NCI-H2029 (cell line): ENCODE measurements at regions not wholly inside any gene's neighbourhood (a gene's known extent, or its start where the extent isn't known, plus 50 kb on each side); places are given as distances from the start of the nearest gene placed in this dataset.
"Not testable (repeated sequence)": the region's sequence is repeated elsewhere in the genome, so short reads cannot be mapped to it uniquely, and the experiment has no call there.

ENCODE experiments used
- DNase-seq: peaks from one replicate; lab custom pipeline; 2025; lab: John Stamatoyannopoulos, UW

DNA sequence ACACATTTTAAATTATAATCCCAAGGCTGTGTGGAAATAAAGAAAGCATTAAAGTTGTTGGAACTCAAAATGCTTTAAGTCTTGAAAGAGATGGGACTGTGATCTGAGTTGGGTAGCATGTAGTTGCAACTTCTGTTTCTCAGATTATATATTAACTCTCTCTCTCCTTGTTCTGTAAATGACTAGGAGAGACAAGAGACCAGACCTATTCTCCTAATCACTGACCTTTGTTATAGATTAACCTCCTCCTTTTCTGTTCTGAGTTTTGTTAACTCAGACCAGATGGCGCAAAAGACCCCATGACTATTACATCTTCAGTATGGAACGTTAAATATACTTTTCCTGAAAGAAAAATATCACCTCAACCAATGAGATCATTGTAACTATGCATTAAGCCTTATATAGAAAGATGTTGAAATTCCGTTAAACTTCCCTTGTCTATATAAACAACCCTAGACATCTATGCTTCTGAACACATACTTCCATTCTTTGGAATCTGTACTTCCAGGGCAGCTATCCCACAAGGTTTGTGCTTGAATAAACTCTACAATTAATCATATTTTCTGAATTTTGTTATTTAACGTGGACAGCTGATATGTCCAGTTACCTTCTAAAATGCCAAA lies 143.5 kb upstream of the TRIM24 start:
- no peak for DNase-seq

DNA sequence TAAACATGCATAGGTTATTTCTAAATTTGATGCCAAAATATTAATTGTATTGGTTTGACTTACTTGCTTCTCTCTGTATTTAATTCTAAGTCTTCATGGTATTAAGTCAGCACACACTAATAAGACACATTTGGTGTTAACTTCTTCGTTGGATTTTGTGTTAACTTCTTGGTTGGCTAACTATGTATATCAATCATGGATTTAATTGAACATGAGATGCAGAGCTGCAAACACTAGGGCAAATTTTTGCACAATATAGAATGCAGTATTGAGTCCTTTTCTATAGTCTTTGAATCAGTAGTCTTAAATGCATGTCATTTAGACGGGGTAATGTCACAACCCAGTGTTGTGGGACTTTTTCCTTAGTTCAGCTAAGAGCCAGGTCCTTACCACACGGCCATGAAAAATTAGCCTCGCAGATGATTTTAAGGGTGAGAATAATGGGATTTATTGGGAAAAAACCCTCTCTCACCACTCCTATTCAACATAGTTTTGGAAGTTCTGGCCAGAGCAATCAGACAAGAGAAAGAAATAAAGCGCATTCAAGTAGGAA lies 142.9 kb upstream of the TRIM24 start:
- no peak for DNase-seq

DNA sequence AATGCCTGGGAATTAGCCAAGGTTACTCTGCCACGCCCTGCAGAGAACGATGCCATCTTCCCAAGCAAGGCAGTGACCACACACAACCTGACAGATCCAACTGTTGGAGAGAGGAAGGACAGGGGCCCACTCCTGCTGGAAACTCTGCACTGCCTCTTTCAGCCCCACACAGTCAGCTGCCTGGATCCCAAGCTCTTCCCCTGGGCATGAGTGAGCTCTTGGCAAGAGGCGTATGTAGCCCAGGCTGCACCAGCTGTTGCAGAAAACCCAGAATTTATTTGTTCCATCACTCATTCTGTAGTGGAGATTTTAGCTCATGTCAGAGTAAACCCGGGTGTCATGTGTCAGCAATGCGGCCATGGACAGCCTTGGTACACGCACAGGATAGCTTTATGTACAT lies 135.1 kb upstream of the TRIM24 start:
- DNase-seq, result peak; percentile 25

DNA sequence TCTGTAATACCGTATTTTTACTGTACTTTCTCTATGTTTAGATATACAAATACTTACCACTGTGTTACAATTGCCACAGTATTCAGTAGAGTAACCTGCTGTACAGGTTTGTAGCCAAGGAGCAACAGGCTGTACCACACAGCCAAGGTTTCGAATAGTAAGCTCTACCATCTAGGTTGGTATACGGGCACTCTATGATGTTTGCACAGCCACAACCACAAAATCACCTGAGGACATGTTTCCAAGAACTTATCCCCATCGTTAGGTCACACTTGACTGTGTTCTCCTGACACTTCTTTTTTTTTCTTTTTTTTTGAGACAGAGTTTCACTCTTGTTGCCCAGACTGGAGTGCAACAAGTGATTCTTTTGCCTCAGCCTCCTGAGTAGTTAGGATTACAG lies 134.6 kb upstream of the TRIM24 start:
- DNase-seq, result peak; percentile 46

DNA sequence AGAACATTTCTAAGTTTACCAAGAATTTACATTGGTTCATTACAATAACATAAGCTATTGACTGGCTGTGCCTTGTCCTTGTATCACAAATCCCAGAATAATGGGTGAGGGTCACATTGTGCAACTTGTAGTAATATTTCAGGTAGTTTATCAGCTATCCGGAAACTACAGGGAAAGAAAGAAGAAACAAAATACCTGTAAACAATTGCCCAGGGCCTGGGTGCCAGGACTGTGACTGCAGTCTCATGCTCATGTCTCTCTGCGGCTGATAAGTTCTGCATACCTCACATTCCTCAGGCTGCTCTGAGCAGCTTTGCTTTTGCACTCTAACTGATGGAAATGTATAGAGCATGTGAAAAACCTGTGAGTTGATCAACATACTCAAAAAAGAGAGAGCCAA lies 131.8 kb upstream of the TRIM24 start:
- no peak for DNase-seq

DNA sequence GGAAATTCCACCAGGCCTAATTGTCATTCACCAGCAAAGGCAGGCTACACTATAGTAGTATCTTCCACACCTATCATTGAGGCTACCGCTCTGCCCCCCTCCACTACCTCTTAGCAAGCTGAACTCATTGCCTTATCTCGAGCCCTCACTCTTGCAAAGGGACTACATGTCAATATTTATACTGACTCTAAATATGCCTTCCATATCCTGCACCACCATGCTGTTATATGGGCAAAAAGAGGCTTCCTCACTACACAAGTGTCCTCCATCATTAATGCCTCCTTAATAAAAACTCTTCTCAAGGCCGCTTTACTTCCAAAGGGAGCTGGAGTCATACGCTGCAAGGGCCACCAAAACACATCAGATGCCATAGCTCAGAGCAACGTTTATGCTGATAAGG lies 127.2 kb upstream of the TRIM24 start:
- DNase-seq, result not testable (repeated sequence)

DNA sequence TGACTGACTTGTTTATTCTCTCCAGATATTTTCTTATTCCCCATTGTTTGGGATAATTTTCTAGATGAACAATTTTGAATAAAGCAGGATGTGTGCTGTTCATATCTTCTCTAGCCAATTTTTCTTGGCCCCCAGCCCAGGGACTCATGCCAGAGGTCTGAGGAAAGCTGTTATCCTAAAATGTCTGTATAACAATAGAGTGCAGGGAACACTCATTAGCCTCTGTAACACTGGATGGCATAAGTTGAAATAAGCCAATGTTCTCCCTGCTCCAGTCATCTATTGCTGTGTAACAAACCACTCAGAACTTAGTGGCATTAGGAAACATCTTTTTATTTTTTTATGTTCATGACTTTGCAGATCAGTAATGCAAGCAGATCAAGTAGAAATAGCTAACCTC lies 121.7 kb upstream of the TRIM24 start:
- DNase-seq, result peak; percentile 82

DNA sequence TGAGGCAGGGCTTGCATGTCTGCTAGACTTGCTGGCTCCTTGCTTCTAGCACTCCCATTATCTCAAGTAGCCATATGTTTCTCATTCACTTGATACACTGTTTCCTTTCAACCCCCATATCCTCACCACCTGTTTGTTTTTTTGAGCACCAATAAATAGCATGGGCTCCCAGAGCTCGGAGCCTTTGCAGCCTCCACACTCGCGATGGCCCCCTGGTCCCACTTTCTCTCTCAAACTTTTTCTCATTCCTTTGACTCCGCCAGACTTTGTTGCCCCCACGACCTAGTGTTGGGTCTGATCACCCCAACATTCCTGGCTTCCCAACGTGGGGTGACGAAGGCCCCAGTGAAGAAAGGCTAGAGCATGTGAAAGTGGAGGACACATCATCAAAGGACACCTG lies 120.8 kb upstream of the TRIM24 start:
- DNase-seq, result not testable (repeated sequence)

DNA sequence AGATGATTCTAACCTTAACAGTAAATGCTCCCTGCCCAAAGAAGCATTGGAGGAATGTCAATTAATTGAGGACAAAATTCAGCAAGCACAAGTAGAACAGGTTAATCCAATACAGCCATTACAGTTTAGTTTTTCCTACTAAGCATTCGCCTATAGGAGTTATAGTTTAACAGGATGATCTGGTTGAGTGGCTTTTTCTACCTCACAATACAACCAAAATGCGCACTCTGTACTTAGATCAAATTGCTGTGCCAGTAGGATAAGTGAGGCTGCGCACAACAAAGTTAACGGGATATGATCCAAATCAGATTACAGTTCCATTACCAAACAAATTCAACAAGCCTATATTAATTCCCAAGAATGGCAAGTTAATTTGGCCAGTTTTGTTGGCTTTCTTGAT lies 117.1 kb upstream of the TRIM24 start:
- DNase-seq, result no peak

DNA sequence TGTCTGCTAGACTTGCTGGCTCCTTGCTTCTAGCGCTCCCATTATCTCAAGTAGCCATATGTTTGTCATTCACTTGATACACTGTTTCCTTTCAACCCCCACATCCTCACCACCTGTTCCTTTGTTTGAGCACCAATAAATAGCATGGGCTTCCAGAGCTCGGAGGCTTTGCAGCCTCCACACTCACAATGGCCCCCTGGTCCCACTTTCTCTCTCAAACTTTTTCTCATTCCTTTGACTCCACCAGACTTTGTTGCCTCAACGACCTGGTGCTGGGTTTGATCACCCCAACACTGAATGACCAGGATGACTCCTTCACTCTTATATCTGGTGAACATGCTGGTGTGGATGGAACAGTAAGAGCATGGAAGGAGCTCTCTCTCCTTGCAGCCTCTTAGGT lies 114.5 kb upstream of the TRIM24 start:
- no peak for DNase-seq

DNA sequence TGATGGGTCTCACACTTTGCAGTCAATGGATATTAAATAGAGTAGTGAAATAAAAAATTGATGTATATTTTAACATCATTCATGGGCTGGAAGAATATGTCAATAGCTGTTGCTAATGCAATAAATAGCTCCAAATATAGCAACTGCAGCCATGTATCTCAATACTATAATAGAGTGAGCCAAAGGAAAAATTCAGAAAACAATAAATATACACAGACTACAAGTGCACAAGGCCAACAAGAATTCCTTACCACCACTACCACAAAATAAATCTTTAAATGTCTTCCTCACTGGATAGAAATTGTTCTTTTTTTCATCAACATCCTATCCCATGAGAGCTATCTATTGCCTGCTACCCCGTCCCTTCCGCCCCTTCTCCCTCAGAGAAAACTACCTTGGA lies 113.1 kb upstream of the TRIM24 start:
- DNase-seq, result no peak

DNA sequence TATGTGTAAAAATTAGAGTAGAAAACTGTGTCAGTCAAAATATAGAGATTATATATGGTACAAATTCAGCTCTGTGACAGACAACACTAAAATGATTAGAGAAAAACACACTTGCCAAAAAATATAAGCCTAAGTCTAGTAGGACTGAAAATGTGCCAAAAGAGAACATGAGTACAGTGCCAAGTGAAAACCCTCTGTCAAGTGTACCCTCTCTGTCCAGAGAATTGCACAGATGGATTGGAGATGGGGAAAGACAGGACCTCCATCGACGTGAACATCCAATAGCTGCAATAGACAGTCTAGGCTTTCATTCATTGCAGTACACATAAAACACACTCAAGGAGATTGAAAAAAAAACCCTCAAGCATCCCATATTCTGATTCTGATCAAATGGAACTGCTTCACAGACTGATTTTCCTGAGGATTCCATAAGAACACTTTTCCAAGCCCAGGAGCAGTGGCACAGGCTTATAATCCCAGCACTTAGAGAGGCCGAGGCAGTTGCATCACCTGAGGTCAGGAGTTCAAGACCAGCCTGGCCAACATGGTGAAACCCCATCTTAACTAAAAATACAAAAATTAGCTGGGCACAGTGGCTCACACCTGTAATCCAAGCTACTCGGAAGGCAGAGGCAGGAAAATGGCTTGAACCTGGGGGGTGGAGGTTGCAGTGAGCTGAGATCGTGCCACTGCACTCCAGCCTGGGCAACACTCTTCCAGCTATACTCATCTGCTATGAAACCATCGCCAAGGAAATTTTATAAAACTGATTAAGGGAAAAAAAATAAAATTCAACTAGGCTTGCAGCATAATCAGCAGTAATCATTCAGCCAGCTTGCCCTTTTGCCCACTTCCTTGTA lies 110.0 kb upstream of the TRIM24 start:
- DNase-seq, result no peak

DNA sequence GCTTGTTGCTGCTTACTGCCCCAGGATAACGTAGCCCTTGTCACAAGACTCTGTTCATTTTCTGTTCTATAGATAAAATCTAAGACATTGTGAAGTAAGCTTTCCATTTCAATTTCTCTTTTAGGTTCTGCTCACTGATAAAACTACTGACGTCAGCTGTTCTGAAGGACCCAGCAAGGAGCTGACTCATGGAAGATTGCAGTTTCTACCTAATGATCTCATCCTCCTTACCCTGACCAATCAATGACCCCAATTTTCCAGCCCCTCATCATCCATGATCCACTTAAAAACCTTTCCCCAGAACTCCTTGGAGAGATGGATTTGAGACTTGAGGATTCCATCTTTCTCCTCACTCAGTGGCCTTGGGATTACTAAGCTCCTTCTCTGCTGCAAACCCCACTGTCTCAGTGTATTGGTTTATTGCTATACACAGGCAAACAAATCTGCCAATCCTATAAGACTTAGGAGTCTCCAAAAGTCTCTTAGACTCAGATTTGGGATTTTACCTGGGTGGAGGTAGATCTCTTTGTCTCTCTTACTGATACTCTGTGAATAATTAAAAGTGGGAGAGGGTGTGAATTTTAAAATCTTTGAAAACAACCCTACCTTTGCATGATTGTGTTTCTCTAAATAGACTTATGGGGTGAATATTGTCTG lies 109.2 kb upstream of the TRIM24 start:
- DNase-seq, result no peak

DNA sequence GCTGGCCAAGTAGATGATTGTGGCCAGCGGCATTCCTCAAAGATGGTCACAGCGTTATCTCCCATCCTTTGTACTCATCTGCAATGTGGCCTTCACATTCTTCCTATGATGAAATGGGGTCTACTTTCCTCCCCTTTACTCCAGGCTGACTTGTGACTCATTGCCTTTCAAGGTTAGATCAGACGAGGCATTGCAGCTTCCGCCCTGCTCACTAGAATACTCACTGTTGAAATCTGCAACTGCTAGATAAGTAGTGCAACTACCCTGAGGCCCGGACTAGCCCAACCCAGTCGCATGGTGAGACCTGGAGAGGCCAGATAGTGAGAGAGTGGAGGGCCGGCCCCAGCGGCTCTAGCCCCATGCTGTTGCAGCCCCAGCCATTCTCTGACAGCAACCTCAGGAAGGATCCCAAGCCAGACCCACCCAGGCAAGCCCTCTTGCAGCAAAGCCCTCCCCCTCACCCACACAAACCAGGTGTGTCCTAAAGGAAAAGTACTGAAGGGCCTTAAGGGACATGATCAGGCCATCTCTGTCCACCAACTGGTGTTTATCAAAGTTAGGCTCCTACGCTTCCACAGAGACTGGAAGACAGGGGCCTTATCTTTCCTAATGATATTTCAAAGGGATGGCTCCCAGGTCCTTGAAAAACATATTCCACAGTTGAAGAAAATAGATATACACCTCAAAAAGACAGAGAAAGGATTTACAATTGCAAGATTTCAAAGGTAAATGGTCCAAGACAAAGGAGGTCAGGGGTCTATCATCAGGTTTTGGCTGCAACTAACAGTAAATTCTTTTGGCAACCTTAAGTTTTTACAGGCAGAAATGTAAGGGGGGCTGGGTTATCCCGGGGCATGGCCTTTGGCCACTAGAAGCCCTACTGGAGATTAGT lies 107.2 kb upstream of the TRIM24 start:
- no peak for DNase-seq

DNA sequence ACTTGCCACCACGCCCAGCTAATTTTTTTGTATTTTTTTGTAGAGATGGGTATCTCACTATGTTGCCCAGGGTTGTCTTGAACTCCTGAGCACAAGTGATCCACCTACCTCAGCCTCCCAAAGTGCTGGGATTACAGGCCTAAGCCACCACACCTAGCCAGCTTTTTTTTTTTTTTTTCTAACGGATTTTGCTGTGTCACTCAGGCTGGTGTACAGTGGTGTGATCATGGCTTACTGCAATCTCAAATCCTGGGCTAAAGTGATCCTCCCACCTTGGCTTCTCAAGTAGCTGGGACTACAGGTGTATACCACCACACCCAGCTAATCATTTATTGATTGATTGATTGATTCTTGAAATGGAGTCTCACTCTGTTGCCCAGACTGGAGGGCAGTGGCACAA lies 106.0 kb upstream of the TRIM24 start:
- DNase-seq, result no peak

DNA sequence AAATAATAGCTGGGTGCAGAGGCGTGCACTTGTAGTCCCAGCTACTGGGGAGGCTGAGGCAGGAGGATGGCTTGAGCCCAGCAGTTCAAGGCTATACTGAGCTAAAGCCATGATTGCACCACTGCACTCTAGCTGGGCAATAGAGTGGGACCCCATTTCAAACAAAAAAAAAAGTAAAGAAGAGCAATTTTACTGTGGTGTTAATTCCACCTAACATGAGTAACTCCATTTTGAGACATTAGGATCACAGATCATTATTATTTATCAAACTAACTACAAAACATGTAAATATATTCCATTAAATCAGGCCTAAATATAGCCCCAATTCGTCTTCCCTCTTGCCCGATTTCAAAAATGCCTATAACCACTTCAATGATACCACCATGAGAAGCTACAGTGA lies 104.8 kb upstream of the TRIM24 start:
- DNase-seq, result no peak

DNA sequence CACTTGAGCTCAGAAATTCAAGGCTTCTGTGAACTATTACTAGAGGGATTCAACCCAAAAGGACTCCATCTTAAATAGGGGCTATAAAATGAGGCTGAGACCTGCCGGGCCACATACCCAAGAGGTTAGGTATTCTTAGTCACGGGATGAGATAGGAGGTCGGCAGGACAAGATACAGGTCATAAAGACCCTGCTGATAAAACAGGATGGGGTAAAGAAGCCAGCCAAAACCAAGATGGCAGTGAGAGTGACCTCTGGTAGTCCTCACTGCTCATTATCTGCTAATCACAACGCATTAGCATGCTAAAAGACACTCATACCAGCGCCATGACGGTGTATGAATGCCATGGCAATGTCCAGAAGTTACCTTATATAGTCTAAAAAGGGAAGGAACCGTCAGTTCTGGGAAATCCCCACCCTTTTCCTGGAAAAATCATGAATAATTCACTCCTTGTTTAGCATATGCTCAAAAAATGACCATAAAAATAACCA lies 101.2 kb upstream of the TRIM24 start:
- DNase-seq, result no peak

DNA sequence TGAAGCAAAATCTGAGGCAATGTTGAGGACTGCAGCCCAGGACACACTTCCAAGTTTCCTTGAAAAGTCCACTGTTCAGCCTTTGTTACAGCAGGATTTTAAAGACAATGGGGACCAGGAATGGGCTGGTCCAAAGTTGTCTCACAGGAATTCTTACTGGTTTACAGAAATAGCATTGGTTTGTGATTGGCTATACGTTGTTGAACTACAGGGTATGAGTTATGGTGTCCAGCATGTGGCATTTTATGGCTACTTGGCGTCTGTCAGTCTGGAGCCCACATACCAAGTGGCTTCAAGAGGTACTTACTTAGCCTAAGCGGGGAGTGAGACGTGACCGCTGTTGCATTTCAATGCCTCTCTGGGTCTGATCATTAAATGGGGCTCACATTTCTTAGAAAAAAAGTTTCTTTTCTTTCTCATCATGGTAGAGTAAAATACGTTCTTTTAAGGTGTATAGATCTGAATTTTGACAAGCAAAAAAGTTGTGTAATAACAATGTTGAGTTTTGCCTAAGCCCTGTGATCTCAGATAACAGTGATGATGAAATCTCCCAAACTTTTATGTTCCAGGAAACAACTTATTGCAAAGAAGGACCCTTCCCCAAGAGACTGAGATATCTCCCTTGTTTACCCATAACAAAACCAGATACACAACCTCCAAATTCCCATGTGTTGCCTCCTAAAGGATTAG lies 100.0 kb upstream of the TRIM24 start:
- no peak for DNase-seq

DNA sequence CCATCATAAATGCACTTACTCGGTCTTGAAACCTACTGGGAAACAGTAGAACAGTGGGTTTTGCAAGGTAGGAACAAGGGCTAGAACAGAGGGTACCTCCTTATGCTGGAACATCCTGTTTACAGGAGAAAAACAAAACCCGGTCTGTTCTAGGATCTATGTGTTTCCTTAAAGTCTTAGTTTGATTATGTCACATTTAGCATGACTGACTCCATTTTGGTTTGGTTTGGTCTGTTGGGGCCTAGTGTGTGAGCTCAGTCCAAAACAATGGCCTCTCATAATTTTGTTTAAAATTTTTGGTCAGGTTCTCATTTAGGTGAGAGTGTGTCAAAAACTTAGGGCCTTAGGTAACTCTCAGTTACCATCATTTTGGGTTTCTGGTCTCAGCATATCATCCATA lies 96.3 kb upstream of the TRIM24 start:
- DNase-seq, result no peak

DNA sequence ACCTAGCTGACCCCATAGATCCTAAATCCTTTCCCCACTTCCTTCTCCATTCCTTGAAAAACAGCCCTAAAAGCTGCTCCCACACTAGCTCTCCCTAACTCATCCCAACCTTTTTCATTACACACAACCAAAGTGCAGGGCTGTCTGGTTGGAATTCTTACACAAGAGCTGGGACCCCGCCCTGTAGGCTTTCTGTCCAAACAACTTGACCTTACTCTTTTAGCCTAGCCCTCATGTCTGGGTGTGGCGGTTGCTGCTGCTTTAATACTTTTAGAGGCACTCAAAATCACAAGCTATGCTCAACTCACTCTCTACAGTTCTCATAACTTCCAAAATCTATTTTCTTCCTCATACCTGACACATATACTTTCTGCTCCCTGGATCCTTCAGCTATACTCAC lies 93.9 kb upstream of the TRIM24 start:
- DNase-seq, result not testable (repeated sequence)

DNA sequence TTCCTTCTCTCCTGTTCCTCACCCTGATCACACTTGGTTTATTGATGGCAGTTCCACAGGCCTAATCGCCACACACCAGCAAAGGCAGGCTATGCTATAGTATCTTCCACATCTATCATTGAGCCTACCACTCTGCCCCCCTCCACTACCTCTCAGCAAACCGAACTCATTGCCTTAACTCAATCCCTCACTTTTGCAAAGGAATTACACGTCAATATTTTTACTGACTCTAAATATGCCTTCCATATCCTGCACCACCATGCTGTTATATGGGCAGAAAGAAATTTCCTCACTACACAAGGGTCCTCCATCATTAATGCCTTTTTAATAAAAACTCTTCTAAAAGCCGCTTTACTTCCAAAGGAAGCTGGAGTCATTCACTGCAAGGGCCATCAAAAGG lies 93.4 kb upstream of the TRIM24 start:
- DNase-seq, result not testable (repeated sequence)
